ENCODE measurements at regions not wholly inside any gene's neighbourhood (a gene's known extent, or its start where the extent isn't known, plus 50 kb on each side); places are given as distances from the start of the nearest gene placed in this dataset.
"Not testable (repeated sequence)": the region's sequence is repeated elsewhere in the genome, so short reads cannot be mapped to it uniquely, and the experiment has no call there.

DNA sequence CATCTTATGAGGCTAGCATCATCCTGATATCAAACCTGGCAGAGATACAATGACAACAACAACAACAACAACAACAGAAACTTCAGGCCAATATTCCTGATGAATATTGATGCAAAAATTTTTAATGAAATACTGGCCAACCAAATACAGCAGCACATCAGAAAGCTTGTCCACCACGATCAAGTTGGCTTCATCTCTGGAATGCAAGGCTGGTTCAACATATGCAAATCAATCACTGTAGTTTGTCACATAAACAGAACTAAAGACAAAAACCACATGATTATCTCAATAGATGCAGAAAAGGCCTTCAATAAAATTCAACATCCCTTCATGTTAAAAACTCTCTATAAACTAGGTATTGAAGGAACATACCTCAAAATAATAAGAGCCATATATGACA, 397.3 kb downstream of the RAP2B start:
- not testable (repeated sequence) for TF ChIP-seq POLR2A, POLR2AphosphoS5 (IDR thresholded peaks at IDR 0.05; ENCODE audit: low read depth, low read length)
